AG08395 (cell line): ENCODE measurements at regions not wholly inside any gene's neighbourhood (a gene's known extent, or its start where the extent isn't known, plus 50 kb on each side); places are given as distances from the start of the nearest gene placed in this dataset.

Experiments
- DNase-seq: peaks from one replicate; pipeline ENCODE4 v3.0.0; 2012; ENCODE audit warnings: mixed read lengths, low spot score

DNA sequence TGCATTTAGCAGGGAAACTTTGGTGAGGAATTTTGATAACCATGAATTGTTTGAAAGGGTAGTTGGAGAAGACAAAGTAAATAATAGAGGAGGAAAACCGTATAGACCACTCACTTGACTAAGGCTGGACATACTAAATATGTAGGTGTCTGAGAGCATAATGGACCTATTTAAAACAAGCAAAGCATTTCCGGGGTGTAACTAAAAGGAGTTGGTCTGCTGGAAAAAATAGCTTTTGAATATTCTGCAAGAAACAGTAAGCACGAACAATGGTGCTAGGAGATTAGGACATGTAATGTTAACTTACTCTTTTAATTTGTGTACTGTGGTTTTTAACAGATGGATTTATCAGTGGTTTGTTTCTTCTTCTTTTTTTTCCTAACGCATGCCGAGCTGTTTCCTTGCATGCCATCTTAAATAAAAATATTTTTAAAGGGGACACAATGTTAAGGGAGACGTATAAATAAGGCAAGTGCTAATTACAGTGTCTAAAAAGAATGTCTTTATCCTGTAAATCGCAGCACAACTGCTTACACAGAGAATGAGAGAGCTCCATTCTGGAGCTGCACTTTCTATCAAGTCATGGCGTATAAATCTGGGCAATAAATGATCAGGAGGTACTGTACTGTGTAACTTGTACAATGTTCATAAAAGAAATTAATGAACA lies 492.1 kb downstream of the LMO4 start:
- no peak for DNase-seq

DNA sequence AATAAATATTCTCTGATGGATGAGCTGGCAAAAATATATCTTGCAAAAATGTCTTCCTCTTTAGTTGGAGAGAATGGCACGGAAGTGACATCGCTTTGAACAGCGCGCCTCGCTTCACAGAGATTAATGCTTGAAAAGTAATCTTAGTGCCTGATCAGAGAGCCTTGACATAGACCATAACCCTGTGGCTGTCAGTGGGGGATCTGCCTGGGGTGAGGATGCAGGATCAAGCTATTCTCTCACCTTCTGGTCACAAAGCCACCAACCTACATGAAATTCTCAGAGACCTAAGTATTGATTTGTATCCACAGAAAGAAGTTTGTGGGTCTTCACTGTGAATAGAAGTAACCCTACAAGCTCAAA lies 492.6 kb downstream of the LMO4 start:
- no peak for DNase-seq

DNA sequence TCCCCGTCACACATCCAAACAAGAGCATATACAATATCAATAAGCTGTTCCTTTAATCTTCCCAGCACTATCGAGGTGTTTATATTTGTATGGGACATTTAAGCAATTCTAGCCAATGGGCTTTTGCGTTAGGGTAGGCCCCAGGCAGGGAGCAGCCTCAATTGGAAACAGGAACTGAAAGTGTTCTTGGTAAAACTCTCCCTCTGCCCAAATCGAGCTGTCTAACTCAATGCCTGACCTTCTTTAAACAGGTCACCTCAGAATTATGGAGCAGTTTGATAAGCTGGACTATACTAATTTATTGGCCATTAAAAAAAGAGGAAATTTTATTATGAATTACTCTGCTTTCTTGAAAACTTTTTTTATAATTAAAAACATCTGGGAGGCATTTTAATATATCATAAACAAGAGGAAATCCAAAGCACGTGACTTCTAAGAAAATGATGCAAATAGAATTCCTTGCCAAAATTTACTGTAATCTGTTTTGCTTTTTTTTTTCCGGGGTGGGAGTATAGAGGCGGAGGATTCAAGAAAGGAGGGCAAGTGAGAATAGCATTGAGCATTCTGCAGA lies 498.1 kb downstream of the LMO4 start:
- DNase-seq = peak; percentile 69

- no peak for DNase-seq
These were observed 500.7 kb downstream of the LMO4 start for GRCh38 chr1:87829360-87829759.

GRCh38 chr1:87830432-87830978 lies 501.8 kb downstream of the LMO4 start:
- no peak for DNase-seq

- DNase-seq = no peak
These were observed 504.5 kb downstream of the LMO4 start for GRCh38 chr1:87833166-87833565.

- DNase-seq = no peak
These were observed 505.5 kb downstream of the LMO4 start for GRCh38 chr1:87834151-87834550.

GRCh38 chr1:87834941-87835340 lies 506.3 kb downstream of the LMO4 start:
- no peak for DNase-seq

DNA sequence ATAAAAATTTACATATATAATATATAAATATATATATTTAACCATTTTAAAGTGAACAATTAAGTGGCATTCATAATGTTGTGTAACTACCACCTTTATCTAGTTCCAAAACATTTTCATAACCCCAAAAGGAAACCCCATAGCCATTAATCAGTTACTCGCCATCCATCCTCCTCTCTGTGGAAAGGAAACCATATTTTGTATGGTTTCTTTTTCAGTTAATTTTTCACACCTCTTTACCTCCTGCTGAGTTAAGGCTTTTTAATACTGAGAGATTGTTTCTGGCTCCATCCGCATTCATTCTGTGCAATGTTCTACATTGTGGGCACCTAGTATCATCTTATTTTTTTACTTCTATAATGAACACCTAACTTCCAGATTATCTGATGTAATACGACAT lies 512.1 kb downstream of the LMO4 start:
- no peak for DNase-seq

DNA sequence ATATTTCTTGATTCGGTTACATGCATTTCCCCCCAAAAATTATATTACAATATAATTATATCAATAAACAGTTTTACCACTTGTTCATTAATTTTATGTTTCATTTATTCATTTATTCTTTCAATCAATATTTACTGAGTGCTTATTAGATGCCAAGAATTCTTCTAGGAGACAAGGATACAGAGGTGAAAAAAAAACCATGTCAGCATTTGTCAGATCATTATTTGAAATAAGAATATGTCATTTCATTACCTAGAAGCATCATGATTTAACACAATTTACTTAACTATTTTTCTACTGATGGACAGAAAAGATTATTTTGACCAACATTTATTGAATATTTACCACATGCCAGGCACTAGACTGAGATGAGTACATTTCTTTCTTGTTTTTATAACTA lies 512.7 kb downstream of the LMO4 start:
- no peak for DNase-seq

- no peak for DNase-seq
These were observed 513.5 kb downstream of the LMO4 start for GRCh38 chr1:87842156-87842555.

- DNase-seq = no peak
These were observed 515.6 kb downstream of the LMO4 start for GRCh38 chr1:87844251-87844650.

DNA sequence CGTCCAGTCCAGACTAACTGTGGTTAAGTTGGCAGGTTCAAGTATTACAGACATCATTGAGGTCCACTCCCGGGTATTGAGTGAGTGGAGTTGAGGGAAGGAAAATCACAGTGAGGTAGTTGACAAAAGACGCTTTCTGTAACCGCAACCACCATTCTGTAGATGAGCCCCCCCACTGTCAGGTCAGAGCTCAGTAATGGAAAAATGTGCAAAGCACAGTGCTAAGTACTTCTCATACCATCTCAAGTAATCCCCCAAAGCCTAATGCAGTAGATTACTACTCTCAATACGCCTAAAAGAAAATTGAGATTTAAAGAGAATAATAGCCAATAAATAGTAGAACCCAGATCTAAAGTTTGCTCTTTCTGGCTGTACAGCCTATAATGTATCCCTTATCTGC lies 522.8 kb downstream of the LMO4 start:
- DNase-seq = no peak

DNA sequence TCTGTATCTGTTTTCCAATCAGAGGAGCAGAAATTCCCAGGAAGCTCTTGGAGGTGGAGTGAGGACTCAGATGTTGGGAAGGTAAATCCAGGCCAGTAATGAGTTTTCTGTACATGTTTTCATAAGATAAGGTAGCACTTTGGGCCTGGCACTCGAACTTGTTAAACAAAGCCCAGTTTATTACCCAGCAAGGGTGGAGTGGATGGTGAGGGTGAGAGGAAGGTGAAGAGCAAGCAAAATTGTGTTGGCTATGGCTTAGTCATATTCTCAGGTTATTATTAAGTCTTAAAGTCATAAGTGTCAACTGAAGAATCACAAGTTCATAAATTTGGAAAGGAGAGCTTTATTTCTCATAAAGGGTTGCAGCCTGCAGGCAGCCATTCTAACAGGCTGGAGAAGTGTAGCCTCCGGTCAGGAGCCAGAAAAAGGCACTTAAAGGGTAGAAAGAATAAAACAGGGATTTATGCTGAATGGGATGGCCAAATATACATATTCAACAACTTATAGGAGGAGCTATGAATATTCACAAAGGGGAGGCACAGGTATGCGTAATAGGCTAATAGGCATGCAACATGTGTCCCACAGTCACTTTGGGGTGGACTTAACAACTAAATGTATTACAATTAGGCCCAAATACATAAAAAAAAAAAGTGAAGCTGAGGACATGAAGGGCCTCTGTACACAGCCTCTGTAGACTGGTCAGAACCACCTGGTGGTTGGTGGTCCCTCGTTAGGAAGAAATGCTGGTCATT lies 523.9 kb downstream of the LMO4 start:
- no peak for DNase-seq

- peak; percentile 11 for DNase-seq
These were observed 525.1 kb downstream of the LMO4 start for GRCh38 chr1:87853576-87854351.

- DNase-seq = no peak
These were observed 534.6 kb downstream of the LMO4 start for GRCh38 chr1:87863317-87863716.

GRCh38 chr1:87864676-87865075 lies 536.0 kb downstream of the LMO4 start:
- DNase-seq = no peak

DNA sequence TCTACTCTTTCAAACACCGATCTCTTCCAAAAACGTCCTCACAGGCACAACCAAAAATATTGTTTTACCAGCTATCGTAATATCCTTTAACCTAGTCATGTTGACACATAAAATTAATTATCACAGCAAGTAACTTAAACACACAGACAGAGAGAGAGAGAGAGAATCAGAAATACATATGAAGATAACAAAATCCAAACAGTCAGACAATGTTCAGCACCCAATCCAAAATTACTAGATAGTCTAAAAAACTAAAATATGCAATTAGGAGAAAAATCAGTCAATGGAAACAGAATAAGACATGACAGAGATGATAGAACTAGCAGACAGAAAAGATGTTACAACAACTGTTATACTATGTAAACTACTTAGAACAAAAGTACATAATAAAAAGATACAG lies 537.7 kb downstream of the LMO4 start:
- DNase-seq = no peak

- peak; percentile 58 for DNase-seq
These were observed 538.9 kb downstream of the LMO4 start for GRCh38 chr1:87867626-87868025.

GRCh38 chr1:87869567-87869966 lies 540.9 kb downstream of the LMO4 start:
- peak; percentile 51 for DNase-seq

DNA sequence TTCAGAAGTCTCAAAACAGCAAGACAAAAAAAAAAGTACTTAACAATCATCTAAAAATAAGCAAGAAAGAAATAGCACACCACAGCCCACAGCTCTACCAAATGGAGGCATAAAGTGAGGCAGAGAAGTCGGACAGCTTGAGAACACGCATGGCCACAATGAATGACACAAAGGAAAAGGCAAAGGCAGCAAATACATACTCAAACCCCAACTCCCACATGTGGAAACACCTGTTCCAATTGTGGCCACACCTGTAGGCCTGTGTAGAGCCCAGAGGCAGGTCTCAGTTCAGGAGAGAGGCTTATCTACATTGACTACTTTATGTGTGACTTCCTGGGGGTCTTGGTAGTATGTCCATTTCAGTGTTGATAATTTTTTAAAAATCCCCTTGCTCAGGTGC lies 543.5 kb downstream of the LMO4 start:
- no peak for DNase-seq

GRCh38 chr1:87872692-87873091 lies 544.0 kb downstream of the LMO4 start:
- no peak for DNase-seq

DNA sequence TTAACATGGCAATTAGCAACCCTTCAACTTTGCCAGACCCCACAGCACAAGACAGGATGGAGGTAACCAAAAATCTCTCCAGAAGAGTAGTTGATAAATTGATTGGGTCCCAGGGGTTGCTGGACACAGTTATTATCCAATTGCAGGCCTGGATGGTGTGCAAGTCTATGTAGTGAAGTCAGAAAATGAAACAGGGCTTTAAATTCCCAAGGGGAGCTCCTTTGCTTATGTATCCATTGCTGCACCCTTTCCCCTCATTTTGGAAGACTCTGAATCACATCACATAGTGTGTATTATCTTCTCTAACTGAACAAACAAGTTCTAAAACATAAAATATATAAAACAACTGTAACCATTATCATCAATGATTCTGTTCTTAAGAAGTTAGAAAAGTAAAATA lies 550.2 kb downstream of the LMO4 start:
- DNase-seq = no peak
